Nephron (organoid): ENCODE measurements at regions not wholly inside any gene's neighbourhood (a gene's known extent, or its start where the extent isn't known, plus 50 kb on each side); places are given as distances from the start of the nearest gene placed in this dataset.
A peak's percentile ranks its signal among the peaks of the same experiment; 100 is the strongest.

Experiments used
- H3K27ac Mint-ChIP-seq, 3 experiments: 2 replicates each; pipeline ENCODE4 v1.8.0; 2020; ENCODE audit warnings: mixed read lengths in 3 of 3, mild to moderate bottlenecking in 2 of 3, moderate library complexity in 1 of 3
- H3K27me3 Mint-ChIP-seq: 2 replicates; pipeline ENCODE4 v1.8.0; 2021; ENCODE audit warnings: low read depth, mild to moderate bottlenecking, moderate library complexity, mixed read lengths
- H3K36me3 Mint-ChIP-seq: 2 replicates; pipeline ENCODE4 v1.8.0; 2020; ENCODE audit warnings: low read depth, mixed read lengths
- H3K4me1 Mint-ChIP-seq: 2 replicates; pipeline ENCODE4 v1.8.0; 2020; ENCODE audit warnings: mixed read lengths
- H3K4me3 Mint-ChIP-seq, 3 experiments: 2 replicates each; pipeline ENCODE4 v1.8.0; 2020; ENCODE audit warnings: mild to moderate bottlenecking in 3 of 3, mixed read lengths in 3 of 3, moderate library complexity in 2 of 3
- H3K9me3 Mint-ChIP-seq: 2 replicates; pipeline ENCODE4 v1.8.0; 2020; ENCODE audit warnings: mixed read lengths
- TF ChIP-seq, protein P1 (sequence below), 3 experiments: fragments of 200-600 bp; sonication (generic); IDR thresholded peaks; one replicate each; pipeline ENCODE4 v1.5.0; 2021; ENCODE audit warnings: antibody characterized with exemption in 3 of 3; ENCODE audit not compliant: unreplicated experiment in 3 of 3

DNA sequence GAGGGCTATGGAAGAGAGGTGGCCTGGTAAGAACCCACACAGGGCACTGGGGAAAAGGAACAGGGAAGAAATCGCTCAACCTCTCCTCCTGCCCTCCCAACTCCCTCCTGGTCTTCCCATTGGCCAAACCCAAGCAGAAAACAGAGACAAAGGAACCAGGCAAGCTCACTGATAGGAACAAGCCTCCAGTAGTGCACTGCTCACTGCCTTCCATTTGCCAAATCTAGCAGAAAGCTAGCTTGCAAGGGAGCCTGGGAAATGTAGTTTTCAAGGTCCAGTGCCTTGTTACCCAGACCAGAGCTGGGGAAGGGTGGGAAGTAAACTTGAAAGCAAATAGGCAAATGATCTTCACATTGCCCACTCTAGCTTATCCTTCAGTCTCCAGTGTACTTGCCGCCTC lies 556.1 kb upstream of the AUTS2 start:
- peaks cover 3% of the 10 kb centered on the region for H3K36me3 Mint-ChIP-seq
- H3K9me3 Mint-ChIP-seq, result peaks cover 38% of the 10 kb centered on the region
- no peak overlapping the region for H3K4me3 Mint-ChIP-seq
- peaks cover 44% of the 10 kb centered on the region for H3K27me3 Mint-ChIP-seq
- peaks cover 5% of the 10 kb centered on the region for H3K4me1 Mint-ChIP-seq
- H3K27ac Mint-ChIP-seq, result no peak overlapping the region
- TF ChIP-seq, protein P1, sequence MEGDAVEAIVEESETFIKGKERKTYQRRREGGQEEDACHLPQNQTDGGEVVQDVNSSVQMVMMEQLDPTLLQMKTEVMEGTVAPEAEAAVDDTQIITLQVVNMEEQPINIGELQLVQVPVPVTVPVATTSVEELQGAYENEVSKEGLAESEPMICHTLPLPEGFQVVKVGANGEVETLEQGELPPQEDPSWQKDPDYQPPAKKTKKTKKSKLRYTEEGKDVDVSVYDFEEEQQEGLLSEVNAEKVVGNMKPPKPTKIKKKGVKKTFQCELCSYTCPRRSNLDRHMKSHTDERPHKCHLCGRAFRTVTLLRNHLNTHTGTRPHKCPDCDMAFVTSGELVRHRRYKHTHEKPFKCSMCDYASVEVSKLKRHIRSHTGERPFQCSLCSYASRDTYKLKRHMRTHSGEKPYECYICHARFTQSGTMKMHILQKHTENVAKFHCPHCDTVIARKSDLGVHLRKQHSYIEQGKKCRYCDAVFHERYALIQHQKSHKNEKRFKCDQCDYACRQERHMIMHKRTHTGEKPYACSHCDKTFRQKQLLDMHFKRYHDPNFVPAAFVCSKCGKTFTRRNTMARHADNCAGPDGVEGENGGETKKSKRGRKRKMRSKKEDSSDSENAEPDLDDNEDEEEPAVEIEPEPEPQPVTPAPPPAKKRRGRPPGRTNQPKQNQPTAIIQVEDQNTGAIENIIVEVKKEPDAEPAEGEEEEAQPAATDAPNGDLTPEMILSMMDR (IDR thresholded peaks at IDR 0.05; ENCODE audit: unreplicated experiment in 3 of 3), result no peak

DNA sequence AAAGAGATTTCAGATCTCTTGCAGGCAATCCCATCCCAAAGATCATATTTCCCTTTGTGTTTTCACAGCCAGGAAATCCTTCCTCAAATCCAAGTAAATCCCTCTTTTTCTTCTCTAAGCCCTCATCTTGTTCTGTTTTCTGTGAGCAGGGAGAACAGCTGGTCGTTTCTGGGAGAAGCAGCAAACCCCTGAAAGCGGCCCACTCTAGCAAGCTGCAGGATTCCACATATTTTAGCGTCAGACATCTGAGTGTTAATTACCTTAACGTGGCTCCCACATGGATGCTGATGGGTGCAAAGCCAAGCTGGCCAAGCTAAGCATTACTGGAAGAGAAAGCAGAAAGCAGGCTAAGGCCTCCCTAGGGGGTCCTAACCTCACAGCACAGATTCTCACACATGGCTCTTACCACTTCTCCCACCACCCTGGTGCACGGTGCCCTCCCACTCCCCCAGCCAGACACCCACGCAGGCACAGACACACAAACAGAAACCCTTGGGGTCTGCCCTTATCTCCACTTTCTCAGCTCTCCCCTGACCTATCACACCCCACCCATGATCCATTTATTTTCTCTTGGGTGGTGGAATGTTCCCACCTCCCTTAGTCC lies 551.0 kb upstream of the AUTS2 start:
- H3K27ac Mint-ChIP-seq, result no peak overlapping the region
- H3K9me3 Mint-ChIP-seq, result peaks cover 46% of the 10 kb centered on the region
- peaks cover 39% of the 10 kb centered on the region for H3K27me3 Mint-ChIP-seq
- H3K4me1 Mint-ChIP-seq, result peaks cover 13% of the 10 kb centered on the region
- TF ChIP-seq, protein P1 (IDR thresholded peaks at IDR 0.05; ENCODE audit: unreplicated experiment in 3 of 3), result no peak
- H3K36me3 Mint-ChIP-seq, result peaks cover 3% of the 10 kb centered on the region
- H3K4me3 Mint-ChIP-seq, result no peak overlapping the region

DNA sequence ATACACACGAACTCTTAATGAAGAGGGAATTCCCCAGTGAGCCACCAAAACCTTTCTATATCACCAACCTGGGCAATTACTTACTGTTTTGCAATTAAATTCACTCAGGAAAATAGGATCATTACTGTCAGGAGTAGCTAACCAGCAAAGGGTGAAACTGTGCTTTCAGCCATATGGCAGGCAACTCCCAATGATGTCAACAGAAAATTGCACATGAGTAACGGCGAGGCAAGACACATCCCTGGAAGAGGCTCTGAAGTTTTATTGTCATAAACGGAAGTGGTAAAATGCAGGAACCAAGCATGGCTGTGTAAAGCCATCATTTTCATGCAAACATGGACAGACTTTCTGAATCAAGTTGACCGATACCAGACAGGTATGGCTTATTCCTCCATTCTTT lies 548.9 kb upstream of the AUTS2 start:
- Mint-ChIP-seq H3K9me3 (peaks cover 30% of the 10 kb centered on the region), H3K36me3 (no peaks in the 10 kb centered on the region), H3K4me1 (peaks cover 13% of the 10 kb centered on the region), H3K27ac (peak overlapping the region in 1 of 3 experiments; percentile 3), H3K4me3 (no peak overlapping the region), H3K27me3 (peaks cover 33% of the 10 kb centered on the region)
- TF ChIP-seq, protein P1 (IDR thresholded peaks at IDR 0.05; ENCODE audit: unreplicated experiment in 3 of 3), result no peak

DNA sequence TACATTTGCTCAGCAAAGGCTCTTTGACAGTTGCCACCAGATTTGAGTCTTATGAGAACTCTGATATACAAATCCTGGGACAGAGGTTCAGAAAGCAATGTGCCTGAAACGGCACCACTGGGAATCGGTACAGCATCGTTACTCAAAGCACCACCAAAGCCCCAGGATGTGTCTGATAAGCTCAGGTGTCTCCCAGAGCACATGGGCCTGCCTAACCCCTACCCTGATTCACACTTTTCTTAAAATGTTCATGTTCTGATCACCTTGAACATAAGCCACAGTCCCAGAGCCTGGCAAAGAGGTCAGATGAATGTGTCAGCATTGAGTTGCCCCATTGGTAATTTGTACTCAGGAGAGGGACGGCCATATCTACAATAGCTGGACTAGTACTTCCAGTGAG lies 545.8 kb upstream of the AUTS2 start:
- peaks cover 25% of the 10 kb centered on the region for H3K27me3 Mint-ChIP-seq

DNA sequence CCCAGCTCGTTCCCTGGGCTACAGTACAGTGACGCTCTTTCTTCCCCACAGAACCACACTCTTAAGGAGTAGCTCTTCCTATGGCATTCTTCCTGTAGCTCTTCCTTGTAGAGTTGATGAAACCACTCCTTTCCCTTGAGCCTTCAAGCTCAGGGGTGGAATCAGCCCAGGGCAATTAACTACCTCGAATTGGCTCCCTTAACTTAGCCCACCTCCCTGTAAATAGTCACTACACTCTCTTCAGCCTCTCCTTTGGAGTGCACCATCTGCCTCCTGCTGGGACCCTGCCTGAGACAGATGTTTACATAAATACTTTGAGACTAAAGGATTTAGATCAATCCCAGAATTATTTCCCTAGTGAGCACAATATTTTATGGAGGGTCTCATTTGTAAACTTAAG lies 537.8 kb upstream of the AUTS2 start:
- Mint-ChIP-seq H3K4me3 (no peak overlapping the region), H3K27ac (no peak overlapping the region), H3K4me1 (no peaks in the 10 kb centered on the region), H3K27me3 (peaks cover 8% of the 10 kb centered on the region), H3K9me3 (peaks cover 14% of the 10 kb centered on the region), H3K36me3 (peaks cover 4% of the 10 kb centered on the region)
- TF ChIP-seq, protein P1 (IDR thresholded peaks at IDR 0.05; ENCODE audit: unreplicated experiment in 3 of 3), result no peak

More for the DNA sequence above, 545.8 kb upstream of the AUTS2 start:
- Mint-ChIP-seq H3K4me1 (peaks cover 5% of the 10 kb centered on the region), H3K9me3 (peaks cover 15% of the 10 kb centered on the region), H3K4me3 (no peak overlapping the region), H3K27ac (no peak overlapping the region), H3K36me3 (no peaks in the 10 kb centered on the region)
- TF ChIP-seq, protein P1 (IDR thresholded peaks at IDR 0.05; ENCODE audit: unreplicated experiment in 3 of 3), result no peak
